Endothelial cell of umbilical vein (primary cell): ENCODE measurements at regions not wholly inside any gene's neighbourhood (a gene's known extent, or its start where the extent isn't known, plus 50 kb on each side); places are given as distances from the start of the nearest gene placed in this dataset.
"Not testable (repeated sequence)": the region's sequence is repeated elsewhere in the genome, so short reads cannot be mapped to it uniquely, and the experiment has no call there.

ENCODE experiments used
- EZH2 ChIP-seq: IDR thresholded peaks from 2 replicates; pipeline ENCODE4 v1.6.1; 2012; ENCODE audit warnings: borderline replicate concordance, low read depth, mild to moderate bottlenecking, moderate library complexity, low read length, inconsistent platforms; ENCODE audit not compliant: severe bottlenecking
- JUN ChIP-seq: IDR thresholded peaks from 2 replicates; pipeline ENCODE4 v1.6.1; 2011; ENCODE audit warnings: borderline replicate concordance, low read depth; ENCODE audit not compliant: insufficient read length, insufficient read depth
- POLR2A ChIP-seq: IDR thresholded peaks from 2 replicates; pipeline ENCODE4 v1.6.1; 2012; ENCODE audit warnings: low read depth, mild to moderate bottlenecking, control low read depth, low read length
- POLR2AphosphoS5 ChIP-seq: IDR thresholded peaks from 2 replicates; pipeline ENCODE4 v1.6.1; 2012; ENCODE audit warnings: low read depth, mild to moderate bottlenecking, control low read depth, low read length, moderate library complexity; ENCODE audit not compliant: insufficient read depth
- TF ChIP-seq, protein P1 (sequence below), 2 donors: IDR thresholded peaks; 1 replicate in 1 of 2; 2 replicates in 1 of 2; pipeline ENCODE4 v1.5.1; 2011; ENCODE audit warnings: low read length in 2 of 2, mild to moderate bottlenecking in 2 of 2, moderate library complexity in 2 of 2, control low read depth in 1 of 2, inconsistent platforms in 1 of 2, low read depth in 1 of 2; ENCODE audit not compliant: insufficient read depth in 1 of 2; ENCODE audit errors: extremely low read depth in 1 of 2
- TF ChIP-seq, protein P2 (sequence below): IDR thresholded peaks from 2 replicates; pipeline ENCODE4 v1.6.1; 2011; ENCODE audit not compliant: insufficient read depth, insufficient read length

GRCh38 chr20:29440721-29441120, 1816.7 kb upstream of the DEFB115 start:
- TF ChIP-seq, protein P1, sequence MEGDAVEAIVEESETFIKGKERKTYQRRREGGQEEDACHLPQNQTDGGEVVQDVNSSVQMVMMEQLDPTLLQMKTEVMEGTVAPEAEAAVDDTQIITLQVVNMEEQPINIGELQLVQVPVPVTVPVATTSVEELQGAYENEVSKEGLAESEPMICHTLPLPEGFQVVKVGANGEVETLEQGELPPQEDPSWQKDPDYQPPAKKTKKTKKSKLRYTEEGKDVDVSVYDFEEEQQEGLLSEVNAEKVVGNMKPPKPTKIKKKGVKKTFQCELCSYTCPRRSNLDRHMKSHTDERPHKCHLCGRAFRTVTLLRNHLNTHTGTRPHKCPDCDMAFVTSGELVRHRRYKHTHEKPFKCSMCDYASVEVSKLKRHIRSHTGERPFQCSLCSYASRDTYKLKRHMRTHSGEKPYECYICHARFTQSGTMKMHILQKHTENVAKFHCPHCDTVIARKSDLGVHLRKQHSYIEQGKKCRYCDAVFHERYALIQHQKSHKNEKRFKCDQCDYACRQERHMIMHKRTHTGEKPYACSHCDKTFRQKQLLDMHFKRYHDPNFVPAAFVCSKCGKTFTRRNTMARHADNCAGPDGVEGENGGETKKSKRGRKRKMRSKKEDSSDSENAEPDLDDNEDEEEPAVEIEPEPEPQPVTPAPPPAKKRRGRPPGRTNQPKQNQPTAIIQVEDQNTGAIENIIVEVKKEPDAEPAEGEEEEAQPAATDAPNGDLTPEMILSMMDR (IDR thresholded peaks at IDR 0.05; ENCODE audit: extremely low read depth in 1 of 2, insufficient read depth in 1 of 2, low read depth in 1 of 2, low read length in 2 of 2), result not testable (repeated sequence)
- TF ChIP-seq, protein P2, sequence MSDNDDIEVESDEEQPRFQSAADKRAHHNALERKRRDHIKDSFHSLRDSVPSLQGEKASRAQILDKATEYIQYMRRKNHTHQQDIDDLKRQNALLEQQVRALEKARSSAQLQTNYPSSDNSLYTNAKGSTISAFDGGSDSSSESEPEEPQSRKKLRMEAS, result not testable (repeated sequence)
- not testable (repeated sequence) for TF ChIP-seq POLR2A, JUN, EZH2, POLR2AphosphoS5
